GM18873 (cell line): ENCODE measurements at regions not wholly inside any gene's neighbourhood (a gene's known extent, or its start where the extent isn't known, plus 50 kb on each side); places are given as distances from the start of the nearest gene placed in this dataset.

ENCODE experiments used
- ATAC-seq: cut with Tn5 transposase; IDR thresholded peaks from one replicate; pipeline ENCODE4 v1.9.1; 2021; ENCODE audit warnings: mild to moderate bottlenecking, moderate library complexity, moderate number of reproducible peaks; ENCODE audit not compliant: unreplicated experiment, low FRiP score

DNA sequence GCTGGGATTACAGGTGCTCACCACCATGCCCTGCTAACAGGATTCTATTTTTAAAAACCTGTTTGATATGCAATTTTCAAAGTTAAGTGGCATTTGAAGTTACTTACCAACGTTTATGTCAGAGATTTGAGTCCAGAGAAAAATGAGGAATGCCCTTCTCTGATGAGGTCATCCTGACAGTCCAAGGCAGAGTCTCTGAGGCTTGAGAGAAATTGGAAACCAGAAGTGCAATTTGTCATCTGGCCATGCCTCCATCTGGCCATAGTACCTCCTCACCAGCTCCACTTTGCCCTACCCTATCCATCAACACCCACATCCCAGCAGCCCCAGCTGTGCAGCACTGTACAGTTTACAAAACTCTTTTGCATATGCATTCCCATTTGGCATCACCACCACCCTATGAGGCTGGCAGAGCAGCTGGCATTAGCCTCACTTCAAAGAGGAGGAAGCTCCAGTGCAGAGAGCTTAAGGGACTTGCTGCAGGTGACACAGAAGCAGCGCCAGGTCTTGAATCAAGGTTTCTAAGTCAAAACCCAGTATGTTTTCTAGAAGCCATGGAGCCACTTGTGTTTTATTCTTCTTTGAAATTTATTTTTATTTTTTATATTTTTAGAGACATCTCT, 54.5 kb upstream of the PDZD8 start:
- no peak for ATAC-seq

DNA sequence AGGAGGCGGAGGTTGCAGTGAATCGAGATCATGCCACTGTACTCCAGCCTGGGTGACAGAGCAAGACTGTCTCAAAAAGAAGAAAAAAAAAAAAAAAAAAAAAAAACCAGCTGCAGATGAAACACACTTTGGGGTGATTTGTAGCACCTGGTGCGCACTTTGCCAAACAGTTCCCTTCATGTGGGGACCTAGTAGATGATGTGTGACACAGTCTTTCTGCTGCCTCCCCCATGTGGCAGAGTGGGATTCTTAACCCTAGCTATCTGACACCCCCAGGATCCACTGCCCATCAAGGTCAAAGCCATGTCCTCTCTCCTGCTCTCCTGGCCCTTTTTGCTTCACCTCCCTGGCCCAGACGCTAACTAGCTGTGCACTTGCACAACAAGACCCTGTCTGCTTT, 52.1 kb upstream of the PDZD8 start:
- no peak for ATAC-seq

DNA sequence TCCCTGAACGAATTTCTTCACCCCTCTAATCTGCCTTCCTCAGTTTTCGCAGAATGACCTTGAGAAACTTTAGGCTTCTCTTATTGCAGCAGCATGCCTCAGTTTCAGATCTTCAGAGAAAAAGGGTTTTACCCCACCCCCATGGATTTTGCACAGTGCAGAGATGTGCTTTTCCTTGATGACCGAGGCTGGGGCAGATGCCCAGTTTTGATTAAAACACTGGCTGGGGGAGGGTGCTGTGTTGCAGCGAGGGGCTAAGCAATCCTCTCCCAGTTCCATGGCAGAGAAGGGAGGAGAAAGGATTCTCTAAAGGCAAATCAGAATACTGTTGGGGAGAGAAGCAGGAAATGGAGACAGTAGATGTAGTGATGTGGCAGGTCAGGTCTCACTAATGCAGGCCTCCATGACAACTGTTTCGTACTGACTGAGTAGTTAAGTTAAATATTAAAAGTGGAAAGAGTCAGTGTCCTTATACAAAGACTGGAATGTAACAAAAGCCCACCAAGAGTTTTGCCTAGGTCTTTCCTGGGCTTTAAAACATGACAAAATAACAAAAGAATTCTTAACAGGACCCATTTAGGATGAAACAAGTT, 50.8 kb upstream of the PDZD8 start:
- peak; percentile 79 for ATAC-seq

DNA sequence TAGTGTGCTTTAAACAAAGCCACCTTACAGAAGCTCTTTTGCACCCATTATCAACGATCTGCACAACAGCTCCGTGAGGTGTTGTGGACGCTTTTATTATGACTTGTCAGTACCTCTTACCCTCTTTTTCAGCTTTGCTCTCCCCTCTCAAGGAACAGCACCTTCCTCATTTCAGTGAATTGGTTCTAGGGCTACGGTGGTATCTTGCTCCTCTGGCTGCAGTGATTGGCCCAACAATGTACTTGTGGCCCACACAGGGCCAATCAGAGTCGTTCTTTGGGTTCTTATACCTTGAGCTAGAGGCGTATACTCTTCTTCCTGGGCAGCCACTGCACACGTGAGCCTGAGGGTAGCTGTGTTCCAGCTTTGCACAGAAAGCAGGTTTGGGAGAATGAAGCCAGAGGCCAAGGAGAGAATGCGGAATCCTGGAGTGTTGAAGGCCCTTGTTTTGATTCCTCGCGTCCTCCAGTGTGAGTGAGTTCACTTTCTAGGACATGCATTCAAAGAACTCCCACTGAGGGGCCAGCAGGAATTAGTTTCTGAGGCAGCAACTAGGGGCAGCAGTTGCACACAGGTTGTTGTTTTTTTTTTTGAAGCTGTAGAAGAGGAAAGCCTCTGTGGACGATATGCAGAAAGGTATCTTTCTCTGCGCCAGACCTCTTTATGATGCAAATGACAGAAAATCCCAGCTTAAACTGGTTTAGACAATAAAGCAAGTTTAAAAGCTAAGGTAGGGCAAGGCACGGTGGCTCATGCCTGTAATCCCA, 49.8 kb upstream of the PDZD8 start:
- no peak for ATAC-seq
